ENCODE measurements at regions not wholly inside any gene's neighbourhood (a gene's known extent, or its start where the extent isn't known, plus 50 kb on each side); places are given as distances from the start of the nearest gene placed in this dataset.

DNA sequence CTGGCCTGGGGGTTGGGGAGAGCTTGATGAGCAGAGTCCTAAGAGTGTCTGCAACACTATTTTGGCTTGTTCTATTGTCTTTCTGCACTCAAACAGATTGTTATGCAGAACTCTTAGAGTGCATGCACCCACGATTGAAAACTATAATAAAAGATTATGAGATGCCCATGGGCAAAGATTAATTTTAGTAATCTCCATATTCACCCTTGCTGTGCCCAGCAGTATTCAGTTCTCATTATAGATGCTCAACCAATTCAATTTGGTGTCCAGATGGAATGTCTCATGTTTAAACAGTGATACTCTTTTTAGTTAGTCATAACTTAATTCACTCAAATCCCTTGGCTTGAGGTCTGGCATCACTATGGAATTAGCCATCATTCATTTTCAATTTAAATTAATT is 952.5 kb downstream of the CDH8 start:
- no peak overlapping the region for H3K27ac ChIP-seq
- H3K4me3 ChIP-seq, result no peak overlapping the region
- intact Hi-C loops (cut with DNase I; ENCODE audit: low total_unique reads), result no loop called here
- H3K36me3 ChIP-seq (ENCODE audit: low read depth, missing control alignments), result no peaks in the 10 kb centered on the region
- TF ChIP-seq, protein P1, sequence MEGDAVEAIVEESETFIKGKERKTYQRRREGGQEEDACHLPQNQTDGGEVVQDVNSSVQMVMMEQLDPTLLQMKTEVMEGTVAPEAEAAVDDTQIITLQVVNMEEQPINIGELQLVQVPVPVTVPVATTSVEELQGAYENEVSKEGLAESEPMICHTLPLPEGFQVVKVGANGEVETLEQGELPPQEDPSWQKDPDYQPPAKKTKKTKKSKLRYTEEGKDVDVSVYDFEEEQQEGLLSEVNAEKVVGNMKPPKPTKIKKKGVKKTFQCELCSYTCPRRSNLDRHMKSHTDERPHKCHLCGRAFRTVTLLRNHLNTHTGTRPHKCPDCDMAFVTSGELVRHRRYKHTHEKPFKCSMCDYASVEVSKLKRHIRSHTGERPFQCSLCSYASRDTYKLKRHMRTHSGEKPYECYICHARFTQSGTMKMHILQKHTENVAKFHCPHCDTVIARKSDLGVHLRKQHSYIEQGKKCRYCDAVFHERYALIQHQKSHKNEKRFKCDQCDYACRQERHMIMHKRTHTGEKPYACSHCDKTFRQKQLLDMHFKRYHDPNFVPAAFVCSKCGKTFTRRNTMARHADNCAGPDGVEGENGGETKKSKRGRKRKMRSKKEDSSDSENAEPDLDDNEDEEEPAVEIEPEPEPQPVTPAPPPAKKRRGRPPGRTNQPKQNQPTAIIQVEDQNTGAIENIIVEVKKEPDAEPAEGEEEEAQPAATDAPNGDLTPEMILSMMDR (IDR thresholded peaks at IDR 0.05), result no peak
- no peak for TF ChIP-seq POLR2A (IDR thresholded peaks at IDR 0.05)
- no peaks in the 10 kb centered on the region for H3K27me3 ChIP-seq
- H3K9me3 ChIP-seq, result no peaks in the 10 kb centered on the region
- WGBS, 2 donors, result 67 to 74% methylated on average over 1 of the region's 1 CpG
- H3K4me1 ChIP-seq, result no peaks in the 10 kb centered on the region
- no peak for DNase-seq

DNA sequence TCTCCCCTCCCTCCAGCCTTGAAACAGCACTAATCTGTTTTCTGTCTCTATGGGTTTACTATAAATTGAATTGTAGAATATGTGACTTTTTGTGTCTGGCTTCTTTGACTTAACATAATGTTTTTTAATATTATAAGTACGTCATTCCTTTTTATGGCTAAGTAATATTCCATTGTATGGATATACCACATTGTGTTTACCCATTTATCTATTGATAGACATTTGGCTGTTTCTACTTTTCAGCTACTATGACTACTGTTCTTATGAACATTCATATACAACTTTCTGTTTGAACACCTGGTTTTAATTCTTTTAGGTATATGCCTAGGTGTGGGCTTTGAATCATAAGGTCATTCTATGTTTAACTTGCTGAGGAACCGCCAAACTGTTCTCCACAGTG is 961.9 kb downstream of the CDH8 start:
- intact Hi-C loops (cut with DNase I; ENCODE audit: low total_unique reads), result no loop called here
- WGBS, 2 donors, result 87 to 91% methylated on average over 2 of the region's 2 CpGs
- H3K4me3 ChIP-seq, result no peak overlapping the region
- no peak for DNase-seq
- no peak overlapping the region for H3K27ac ChIP-seq
- no peaks in the 10 kb centered on the region for H3K4me1 ChIP-seq
- no peak for TF ChIP-seq POLR2A (IDR thresholded peaks at IDR 0.05)
- TF ChIP-seq, protein P1 (IDR thresholded peaks at IDR 0.05), result no peak
- no peaks in the 10 kb centered on the region for H3K27me3 ChIP-seq
- no peaks in the 10 kb centered on the region for H3K36me3 ChIP-seq (ENCODE audit: low read depth, missing control alignments)
- no peaks in the 10 kb centered on the region for H3K9me3 ChIP-seq

DNA sequence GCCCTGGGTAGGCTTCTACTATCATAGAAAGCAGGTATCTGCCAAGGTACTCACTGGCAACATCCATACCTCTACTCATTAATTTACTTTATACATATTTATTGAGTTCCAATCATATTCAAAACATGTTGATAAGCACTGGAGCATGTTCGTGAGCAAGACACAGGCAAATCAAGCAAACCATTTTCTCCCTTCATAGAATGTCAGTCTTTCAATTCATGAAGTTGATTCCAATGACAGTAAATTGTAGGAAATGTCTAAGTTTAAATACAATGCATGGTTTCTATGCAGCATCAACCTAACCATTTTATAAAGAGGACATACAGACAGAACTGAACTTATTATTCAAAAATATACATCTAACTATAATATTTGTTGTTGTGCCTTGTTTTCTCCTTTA is 978.6 kb downstream of the CDH8 start:
- 84% methylated on average over 1 of the region's 1 CpG for WGBS, 2 donors
- Histone ChIP-seq H3K27ac (no peak overlapping the region), H3K4me3 (no peak overlapping the region), H3K27me3 (no peaks in the 10 kb centered on the region), H3K9me3 (no peaks in the 10 kb centered on the region), H3K4me1 (no peaks in the 10 kb centered on the region), H3K36me3 (ENCODE audit: low read depth, missing control alignments) (no peaks in the 10 kb centered on the region)
- no peak for DNase-seq
- intact Hi-C loops (cut with DNase I; ENCODE audit: low total_unique reads), result no loop called here
- no peak for TF ChIP-seq POLR2A (IDR thresholded peaks at IDR 0.05)
- TF ChIP-seq, protein P1 (IDR thresholded peaks at IDR 0.05), result no peak

- Histone ChIP-seq H3K4me3 (no peak overlapping the region), H3K36me3 (ENCODE audit: low read depth, missing control alignments) (no peaks in the 10 kb centered on the region), H3K27me3 (no peaks in the 10 kb centered on the region), H3K9me3 (no peaks in the 10 kb centered on the region), H3K27ac (no peak overlapping the region), H3K4me1 (no peaks in the 10 kb centered on the region)
- intact Hi-C loops (cut with DNase I; ENCODE audit: low total_unique reads), result no loop called here
- no peak for TF ChIP-seq POLR2A (IDR thresholded peaks at IDR 0.05)
- TF ChIP-seq, protein P1 (IDR thresholded peaks at IDR 0.05), result no peak
- WGBS, 2 donors, result 62 to 79% methylated on average over 6 to 11 of the region's 11 CpGs
- no peak for DNase-seq
Observed at GRCh38 chr16:61050547-61050946, 985.7 kb downstream of the CDH8 start.

DNA sequence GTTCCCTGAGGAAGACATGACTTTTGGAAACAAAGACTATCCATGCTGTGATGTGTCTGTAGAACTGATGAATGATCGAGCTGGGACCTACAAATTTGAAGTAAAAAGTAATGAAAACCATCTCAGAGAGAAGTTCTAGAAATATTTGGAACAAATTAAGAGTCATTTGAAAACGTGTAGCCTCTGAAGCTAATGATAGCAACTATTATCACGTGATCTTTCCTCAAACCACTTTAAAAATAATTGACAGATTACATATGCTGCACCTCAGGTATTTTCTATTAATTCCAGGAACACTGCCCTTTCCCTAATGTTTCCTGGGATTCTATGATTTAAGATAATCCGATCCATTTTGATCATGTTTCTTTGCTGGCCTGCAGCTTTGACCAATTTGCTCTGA is 990.3 kb downstream of the CDH8 start:
- Histone ChIP-seq H3K9me3 (no peaks in the 10 kb centered on the region), H3K36me3 (ENCODE audit: low read depth, missing control alignments) (no peaks in the 10 kb centered on the region), H3K4me3 (no peak overlapping the region), H3K27ac (no peak overlapping the region), H3K4me1 (no peaks in the 10 kb centered on the region), H3K27me3 (no peaks in the 10 kb centered on the region)
- no peak for DNase-seq
- TF ChIP-seq, protein P1 (IDR thresholded peaks at IDR 0.05), result no peak
- no peak for TF ChIP-seq POLR2A (IDR thresholded peaks at IDR 0.05)
- 44 to 62% methylated on average over 4 of the region's 4 CpGs for WGBS, 2 donors
- intact Hi-C loops (cut with DNase I; ENCODE audit: low total_unique reads), result no loop called here

Data from testis (tissue), 2 donors.